Cardiac muscle cell (in vitro differentiated cells and primary cell): ENCODE measurements at regions not wholly inside any gene's neighbourhood (a gene's known extent, or its start where the extent isn't known, plus 50 kb on each side); places are given as distances from the start of the nearest gene placed in this dataset.

ENCODE experiments used
- DNase-seq, 2 donors: peaks; one replicate each; pipeline versions ENCODE4 v3.0.0 to v3.0.0-alpha.2; 2010 to 2017; ENCODE audit warnings: low read depth in 1 of 2, low spot score in 1 of 2
- H3K27ac ChIP-seq: fragments of 200-600 bp; sonication (generic); 2 replicates; pipeline ENCODE4 v1.5.1; 2016
- H3K27me3 ChIP-seq: fragments of 200-600 bp; sonication (generic); 2 replicates; pipeline ENCODE4 v1.6.0; 2016; ENCODE audit warnings: control low read depth
- H3K36me3 ChIP-seq: fragments of 200-600 bp; sonication (generic); 2 replicates; pipeline ENCODE4 v1.5.1; 2016; ENCODE audit warnings: control low read depth
- H3K4me1 ChIP-seq: fragments of 200-600 bp; sonication (generic); 2 replicates; pipeline ENCODE4 v1.8.1; 2017; ENCODE audit warnings: low read depth, mild to moderate bottlenecking, mixed run types
- H3K4me3 ChIP-seq: fragments of 200-600 bp; sonication (generic); 2 replicates; pipeline ENCODE4 v1.5.1; 2016; ENCODE audit warnings: mild to moderate bottlenecking
- H3K9me3 ChIP-seq: fragments of 200-600 bp; sonication (generic); 2 replicates; pipeline ENCODE4 v1.5.1; 2017; ENCODE audit warnings: low read depth, mild to moderate bottlenecking, control low read depth
- CTCF ChIP-seq: IDR thresholded peaks from 2 replicates; pipeline ENCODE4 v1.5.1; 2012; ENCODE audit warnings: low read depth, mild to moderate bottlenecking, low read length

DNA sequence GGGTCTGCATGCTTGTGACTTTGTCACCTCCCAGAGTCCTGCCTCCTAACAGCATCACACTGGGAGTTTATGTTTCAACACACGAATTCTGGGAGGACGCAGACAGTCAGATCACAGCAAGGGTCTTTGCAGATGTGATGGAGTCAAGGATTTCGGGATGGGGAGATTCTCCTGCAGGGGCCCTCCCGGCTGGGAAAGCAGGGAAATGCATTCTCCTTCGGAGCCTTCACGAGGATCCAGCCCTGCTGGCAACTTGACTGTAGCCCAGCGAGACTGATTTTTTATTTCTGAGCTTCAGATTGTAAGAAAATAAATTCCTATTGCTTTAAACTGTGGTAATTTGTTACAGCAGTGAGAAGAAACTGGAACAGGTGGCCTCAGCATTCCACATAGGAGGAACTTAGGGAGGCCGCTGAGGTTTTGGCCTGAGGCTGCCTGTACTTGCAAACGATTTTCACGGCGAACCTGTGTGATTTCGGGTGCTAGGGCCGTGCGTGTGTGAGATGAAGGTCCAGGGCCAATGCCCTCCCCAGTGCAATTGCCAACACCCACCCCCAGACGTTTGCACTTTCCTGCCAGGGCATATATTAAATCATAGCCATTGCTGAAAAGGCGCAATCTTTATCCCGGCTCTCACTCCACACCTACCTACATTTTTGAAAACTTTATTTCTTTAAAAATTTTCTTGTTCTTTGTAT is 79.8 kb downstream of the ASB1 start:
- H3K4me1 ChIP-seq: no peaks in the 10 kb centered on the region
- H3K36me3 ChIP-seq: no peaks in the 10 kb centered on the region
- H3K27ac ChIP-seq: no peak overlapping the region
- no peak overlapping the region for H3K4me3 ChIP-seq
- DNase-seq: no peak
- H3K9me3 ChIP-seq: no peaks in the 10 kb centered on the region
- H3K27me3 ChIP-seq: no peaks in the 10 kb centered on the region
- no peak for TF ChIP-seq CTCF

GRCh38 chr2:238507836-238508235 is 81.1 kb downstream of the ASB1 start:
- H3K9me3 ChIP-seq: no peaks in the 10 kb centered on the region
- H3K4me3 ChIP-seq: no peak overlapping the region
- H3K27me3 ChIP-seq: no peaks in the 10 kb centered on the region
- TF ChIP-seq CTCF: no peak
- no peaks in the 10 kb centered on the region for H3K36me3 ChIP-seq
- DNase-seq: no peak
- no peaks in the 10 kb centered on the region for H3K4me1 ChIP-seq
- no peak overlapping the region for H3K27ac ChIP-seq

DNA sequence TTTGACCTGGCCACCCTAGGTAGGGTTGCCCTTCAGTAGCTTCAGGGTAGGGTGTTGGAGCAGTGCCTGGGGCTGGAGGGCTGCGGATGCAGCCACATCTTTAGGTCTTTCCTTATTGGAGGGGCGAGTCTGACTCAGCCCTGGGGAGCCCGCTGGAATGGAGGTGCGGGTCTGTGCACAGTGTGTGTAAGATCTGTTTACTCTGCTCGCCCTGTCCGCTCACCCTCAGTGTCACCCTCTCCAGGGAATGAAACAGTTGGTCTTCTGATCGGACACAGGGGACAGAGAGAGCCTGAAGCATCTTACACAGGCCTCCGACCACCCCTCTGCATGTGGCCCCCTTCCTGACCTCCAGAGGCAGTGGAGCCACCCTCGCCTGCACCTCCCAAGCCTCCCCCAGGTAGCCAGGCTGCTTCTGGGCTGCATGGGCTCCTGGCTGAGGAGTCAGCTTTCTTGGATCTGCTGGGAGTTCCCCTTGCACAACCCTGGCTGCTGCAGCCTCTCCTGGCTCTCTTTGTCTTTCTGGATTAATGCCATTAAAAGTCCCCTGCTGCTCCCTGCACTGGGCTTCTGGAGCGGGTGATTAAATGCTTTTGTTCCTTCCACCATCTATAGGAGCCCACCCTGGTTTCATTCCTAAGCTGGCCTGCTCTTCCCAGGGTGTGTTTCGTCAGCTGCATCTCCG is 82.6 kb downstream of the ASB1 start:
- DNase-seq: peak in 1 of 2 donors; percentile 72
- Histone ChIP-seq H3K4me1 (no peaks in the 10 kb centered on the region), H3K27ac (no peak overlapping the region), H3K9me3 (no peaks in the 10 kb centered on the region), H3K36me3 (no peaks in the 10 kb centered on the region), H3K27me3 (no peaks in the 10 kb centered on the region), H3K4me3 (no peak overlapping the region)
- no peak for TF ChIP-seq CTCF

DNA sequence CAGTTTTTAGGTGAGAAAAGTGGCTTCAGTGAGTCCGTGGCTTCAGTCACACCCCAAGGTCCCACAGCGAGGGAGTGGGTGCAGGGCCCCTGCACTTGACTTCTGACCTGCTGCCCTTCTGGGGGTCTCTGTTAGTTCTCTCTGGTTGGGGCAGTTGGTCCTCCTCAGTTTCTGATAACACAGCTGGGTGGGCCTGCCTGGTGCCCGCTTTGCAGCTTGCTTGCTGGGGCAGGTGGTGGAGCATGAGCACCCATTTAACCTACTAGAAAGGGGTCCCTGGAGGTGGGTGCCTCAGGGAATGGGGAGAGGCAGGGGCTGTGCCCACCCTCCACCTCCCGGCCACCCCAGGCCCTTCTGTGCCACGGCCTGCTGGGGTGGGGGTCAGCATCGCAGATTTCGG is 83.2 kb downstream of the ASB1 start:
- no peak for DNase-seq
- no peaks in the 10 kb centered on the region for H3K36me3 ChIP-seq
- no peaks in the 10 kb centered on the region for H3K27me3 ChIP-seq
- H3K9me3 ChIP-seq: no peaks in the 10 kb centered on the region
- no peak for TF ChIP-seq CTCF
- no peak overlapping the region for H3K27ac ChIP-seq
- H3K4me3 ChIP-seq: no peak overlapping the region
- H3K4me1 ChIP-seq: no peaks in the 10 kb centered on the region

- H3K27me3 ChIP-seq: no peaks in the 10 kb centered on the region
- no peaks in the 10 kb centered on the region for H3K9me3 ChIP-seq
- no peak for TF ChIP-seq CTCF
- DNase-seq: no peak
- no peaks in the 10 kb centered on the region for H3K4me1 ChIP-seq
- no peaks in the 10 kb centered on the region for H3K36me3 ChIP-seq
- no peak overlapping the region for H3K27ac ChIP-seq
- no peak overlapping the region for H3K4me3 ChIP-seq
Measured at GRCh38 chr2:238510911-238511613, 84.3 kb downstream of the ASB1 start.
